ENCODE measurements at regions not wholly inside any gene's neighbourhood (a gene's known extent, or its start where the extent isn't known, plus 50 kb on each side); places are given as distances from the start of the nearest gene placed in this dataset.

DNA sequence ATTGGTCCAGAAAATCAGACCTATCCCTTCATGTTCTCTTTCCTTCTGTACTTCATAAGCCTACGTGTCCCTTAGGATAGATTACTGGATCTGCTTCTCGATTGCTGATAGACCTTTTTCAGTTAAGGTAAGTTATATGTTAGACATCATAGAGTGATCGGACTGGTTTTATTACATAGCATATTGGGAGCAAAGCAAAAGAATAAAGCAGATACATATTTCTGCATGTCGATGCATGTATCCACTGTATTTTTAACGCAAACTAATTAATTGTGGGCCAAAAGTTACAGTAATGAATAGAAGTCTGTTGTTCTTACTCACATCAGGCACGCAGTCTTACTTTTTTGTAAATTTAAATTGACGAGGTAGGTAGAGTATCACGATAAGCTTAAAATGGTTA is 106.4 kb downstream of the SLIT2 start:
- Mint-ChIP-seq H3K36me3 (ENCODE audit: low read depth, unreplicated experiment) (no peaks in the 10 kb centered on the region), H3K27ac (ENCODE audit: unreplicated experiment) (no peak overlapping the region), H3K4me3 (ENCODE audit: unreplicated experiment) (no peak overlapping the region), H3K9me3 (ENCODE audit: unreplicated experiment) (no peaks in the 10 kb centered on the region), H3K27me3 (ENCODE audit: unreplicated experiment) (no peaks in the 10 kb centered on the region), H3K4me1 (ENCODE audit: unreplicated experiment) (peaks cover 9% of the 10 kb centered on the region)
- no peak for DNase-seq (ENCODE audit: low spot score)
- TF ChIP-seq, protein P1, sequence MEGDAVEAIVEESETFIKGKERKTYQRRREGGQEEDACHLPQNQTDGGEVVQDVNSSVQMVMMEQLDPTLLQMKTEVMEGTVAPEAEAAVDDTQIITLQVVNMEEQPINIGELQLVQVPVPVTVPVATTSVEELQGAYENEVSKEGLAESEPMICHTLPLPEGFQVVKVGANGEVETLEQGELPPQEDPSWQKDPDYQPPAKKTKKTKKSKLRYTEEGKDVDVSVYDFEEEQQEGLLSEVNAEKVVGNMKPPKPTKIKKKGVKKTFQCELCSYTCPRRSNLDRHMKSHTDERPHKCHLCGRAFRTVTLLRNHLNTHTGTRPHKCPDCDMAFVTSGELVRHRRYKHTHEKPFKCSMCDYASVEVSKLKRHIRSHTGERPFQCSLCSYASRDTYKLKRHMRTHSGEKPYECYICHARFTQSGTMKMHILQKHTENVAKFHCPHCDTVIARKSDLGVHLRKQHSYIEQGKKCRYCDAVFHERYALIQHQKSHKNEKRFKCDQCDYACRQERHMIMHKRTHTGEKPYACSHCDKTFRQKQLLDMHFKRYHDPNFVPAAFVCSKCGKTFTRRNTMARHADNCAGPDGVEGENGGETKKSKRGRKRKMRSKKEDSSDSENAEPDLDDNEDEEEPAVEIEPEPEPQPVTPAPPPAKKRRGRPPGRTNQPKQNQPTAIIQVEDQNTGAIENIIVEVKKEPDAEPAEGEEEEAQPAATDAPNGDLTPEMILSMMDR (IDR thresholded peaks at IDR 0.05; ENCODE audit: unreplicated experiment) = no peak

DNA sequence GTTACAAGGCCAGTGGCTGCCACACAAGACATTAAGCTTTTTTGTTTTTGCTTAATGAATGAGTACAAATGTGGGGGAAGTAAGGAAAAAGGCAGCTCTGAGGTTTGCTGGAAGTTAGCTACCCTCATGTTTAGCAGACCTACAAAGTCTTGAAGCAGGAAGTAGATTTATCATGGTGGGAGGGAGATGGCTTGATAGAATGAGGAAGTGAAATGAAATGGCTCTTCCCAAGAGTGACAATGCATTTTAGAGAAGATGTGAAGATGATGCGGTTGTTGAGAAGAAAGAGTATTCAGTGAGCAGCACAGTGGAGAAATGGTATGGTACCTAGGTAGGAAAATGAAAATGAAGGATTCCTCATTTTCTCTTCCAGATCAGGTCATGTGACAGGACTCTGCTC is 108.0 kb downstream of the SLIT2 start:
- Mint-ChIP-seq H3K27me3 (ENCODE audit: unreplicated experiment) (no peaks in the 10 kb centered on the region), H3K4me3 (ENCODE audit: unreplicated experiment) (no peak overlapping the region), H3K4me1 (ENCODE audit: unreplicated experiment) (no peaks in the 10 kb centered on the region), H3K27ac (ENCODE audit: unreplicated experiment) (no peak overlapping the region), H3K36me3 (ENCODE audit: low read depth, unreplicated experiment) (no peaks in the 10 kb centered on the region), H3K9me3 (ENCODE audit: unreplicated experiment) (no peaks in the 10 kb centered on the region)
- DNase-seq (ENCODE audit: low spot score) = no peak
- TF ChIP-seq, protein P1 (IDR thresholded peaks at IDR 0.05; ENCODE audit: unreplicated experiment) = no peak

DNA sequence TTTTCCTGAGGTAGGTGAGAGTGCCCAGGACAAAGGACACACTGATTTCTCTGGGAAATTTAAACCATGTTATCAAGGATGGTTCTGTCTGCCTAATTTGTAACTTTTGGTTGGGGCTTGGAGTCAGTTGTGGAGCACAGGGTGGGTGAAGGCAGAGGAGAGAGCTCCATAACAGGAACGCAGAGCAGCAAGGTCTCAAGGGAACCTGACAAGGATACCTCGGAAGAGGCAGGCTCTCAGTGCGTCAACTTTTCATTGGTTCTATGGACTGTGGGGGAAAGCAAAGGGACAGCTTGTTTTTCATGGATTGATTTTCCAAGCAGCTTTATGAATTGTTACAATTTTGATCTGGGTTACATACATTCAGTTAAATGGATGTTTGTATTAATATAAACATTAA is 110.4 kb downstream of the SLIT2 start:
- H3K27me3 Mint-ChIP-seq (ENCODE audit: unreplicated experiment) = no peaks in the 10 kb centered on the region
- H3K9me3 Mint-ChIP-seq (ENCODE audit: unreplicated experiment) = no peaks in the 10 kb centered on the region
- DNase-seq (ENCODE audit: low spot score) = no peak
- H3K4me3 Mint-ChIP-seq (ENCODE audit: unreplicated experiment) = no peak overlapping the region
- H3K36me3 Mint-ChIP-seq (ENCODE audit: low read depth, unreplicated experiment) = no peaks in the 10 kb centered on the region
- H3K4me1 Mint-ChIP-seq (ENCODE audit: unreplicated experiment) = no peaks in the 10 kb centered on the region
- TF ChIP-seq, protein P1 (IDR thresholded peaks at IDR 0.05; ENCODE audit: unreplicated experiment) = no peak
- no peak overlapping the region for H3K27ac Mint-ChIP-seq (ENCODE audit: unreplicated experiment)

DNA sequence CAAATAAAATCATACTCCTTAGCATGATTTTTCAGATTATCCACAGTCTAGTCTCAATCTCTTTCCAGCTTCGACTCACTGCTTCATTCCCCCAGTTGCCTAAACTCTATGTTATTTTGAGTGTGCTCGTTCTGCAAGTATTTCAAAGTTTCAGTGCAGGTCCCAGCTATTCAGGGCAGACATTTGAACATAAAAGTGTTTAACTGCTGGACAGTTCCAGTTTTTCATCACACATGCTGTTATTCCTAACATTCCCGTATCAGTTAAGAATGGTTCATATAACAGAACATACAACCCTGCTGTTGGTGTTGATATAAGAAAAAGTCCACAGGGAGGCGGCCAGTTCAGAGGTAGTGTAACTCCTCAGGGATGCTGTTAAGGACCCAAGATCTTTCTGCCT is 113.3 kb downstream of the SLIT2 start:
- no peak for DNase-seq (ENCODE audit: low spot score)
- H3K27ac Mint-ChIP-seq (ENCODE audit: unreplicated experiment) = no peak overlapping the region
- no peak overlapping the region for H3K4me3 Mint-ChIP-seq (ENCODE audit: unreplicated experiment)
- TF ChIP-seq, protein P1 (IDR thresholded peaks at IDR 0.05; ENCODE audit: unreplicated experiment) = no peak
- H3K27me3 Mint-ChIP-seq (ENCODE audit: unreplicated experiment) = no peaks in the 10 kb centered on the region
- no peaks in the 10 kb centered on the region for H3K36me3 Mint-ChIP-seq (ENCODE audit: low read depth, unreplicated experiment)
- no peaks in the 10 kb centered on the region for H3K4me1 Mint-ChIP-seq (ENCODE audit: unreplicated experiment)
- H3K9me3 Mint-ChIP-seq (ENCODE audit: unreplicated experiment) = no peaks in the 10 kb centered on the region

DNA sequence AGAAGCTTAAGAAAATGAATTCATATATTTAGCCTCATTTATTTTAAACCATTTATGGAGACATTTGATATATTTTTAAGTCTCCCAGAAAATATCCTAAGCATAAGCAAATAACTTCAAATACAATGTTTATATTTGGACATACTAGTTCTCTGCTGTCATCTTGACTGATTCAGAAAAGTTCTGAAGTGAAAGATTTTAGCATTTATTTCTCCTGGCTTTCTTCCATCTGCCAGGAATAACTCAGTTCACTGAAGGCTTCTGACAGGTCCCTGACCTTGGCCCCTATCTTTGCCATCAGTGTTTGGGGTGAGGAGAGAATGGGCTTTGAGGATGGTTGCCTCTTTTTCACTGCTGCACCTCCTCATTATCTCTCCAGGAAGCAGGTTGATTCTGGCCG is 115.7 kb downstream of the SLIT2 start:
- no peak overlapping the region for H3K4me3 Mint-ChIP-seq (ENCODE audit: unreplicated experiment)
- TF ChIP-seq, protein P1 (IDR thresholded peaks at IDR 0.05; ENCODE audit: unreplicated experiment) = no peak
- H3K27ac Mint-ChIP-seq (ENCODE audit: unreplicated experiment) = no peak overlapping the region
- no peaks in the 10 kb centered on the region for H3K4me1 Mint-ChIP-seq (ENCODE audit: unreplicated experiment)
- H3K36me3 Mint-ChIP-seq (ENCODE audit: low read depth, unreplicated experiment) = no peaks in the 10 kb centered on the region
- H3K9me3 Mint-ChIP-seq (ENCODE audit: unreplicated experiment) = no peaks in the 10 kb centered on the region
- DNase-seq (ENCODE audit: low spot score) = no peak
- no peaks in the 10 kb centered on the region for H3K27me3 Mint-ChIP-seq (ENCODE audit: unreplicated experiment)
